Fibroblast of the aortic adventitia (primary cell): ENCODE measurements at regions not wholly inside any gene's neighbourhood (a gene's known extent, or its start where the extent isn't known, plus 50 kb on each side); places are given as distances from the start of the nearest gene placed in this dataset.
"Not testable (repeated sequence)": the region's sequence is repeated elsewhere in the genome, so short reads cannot be mapped to it uniquely, and the experiment has no call there.

ENCODE experiments used
- DNase-seq: peaks from one replicate; pipeline ENCODE4 v3.0.0-alpha.2; 2010; ENCODE audit warnings: low read depth
- H3K4me3 ChIP-seq: 2 replicates; pipeline ENCODE4 v1.5.1; 2011; ENCODE audit warnings: low read depth, mild to moderate bottlenecking, control low read depth, low read length, moderate library complexity
- TF ChIP-seq, protein P1 (sequence below): IDR thresholded peaks from 2 replicates; pipeline ENCODE4 v1.5.1; 2011; ENCODE audit warnings: mild to moderate bottlenecking, low read length, control low read depth, inconsistent platforms; ENCODE audit not compliant: insufficient read depth

DNA sequence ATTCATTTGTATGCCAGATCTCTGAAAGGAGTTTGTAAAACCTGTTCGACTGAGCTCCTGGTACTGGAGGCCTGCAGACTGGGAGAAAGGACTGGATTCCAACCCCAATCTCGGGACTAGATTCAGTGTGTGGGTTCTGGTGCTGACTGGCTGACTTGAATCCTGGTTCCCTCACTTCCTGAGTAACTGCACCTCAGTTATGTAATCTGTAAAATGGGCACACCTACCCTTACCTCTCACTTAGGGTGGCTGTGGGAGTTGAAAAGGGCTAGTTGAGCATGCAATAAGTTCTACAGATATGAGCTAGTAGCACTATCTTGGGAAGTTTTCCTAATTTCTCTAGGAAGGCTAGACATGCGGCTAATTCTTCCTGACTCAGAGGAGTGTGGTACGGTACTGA lies 621.3 kb upstream of the TBX3 start:
- TF ChIP-seq, protein P1, sequence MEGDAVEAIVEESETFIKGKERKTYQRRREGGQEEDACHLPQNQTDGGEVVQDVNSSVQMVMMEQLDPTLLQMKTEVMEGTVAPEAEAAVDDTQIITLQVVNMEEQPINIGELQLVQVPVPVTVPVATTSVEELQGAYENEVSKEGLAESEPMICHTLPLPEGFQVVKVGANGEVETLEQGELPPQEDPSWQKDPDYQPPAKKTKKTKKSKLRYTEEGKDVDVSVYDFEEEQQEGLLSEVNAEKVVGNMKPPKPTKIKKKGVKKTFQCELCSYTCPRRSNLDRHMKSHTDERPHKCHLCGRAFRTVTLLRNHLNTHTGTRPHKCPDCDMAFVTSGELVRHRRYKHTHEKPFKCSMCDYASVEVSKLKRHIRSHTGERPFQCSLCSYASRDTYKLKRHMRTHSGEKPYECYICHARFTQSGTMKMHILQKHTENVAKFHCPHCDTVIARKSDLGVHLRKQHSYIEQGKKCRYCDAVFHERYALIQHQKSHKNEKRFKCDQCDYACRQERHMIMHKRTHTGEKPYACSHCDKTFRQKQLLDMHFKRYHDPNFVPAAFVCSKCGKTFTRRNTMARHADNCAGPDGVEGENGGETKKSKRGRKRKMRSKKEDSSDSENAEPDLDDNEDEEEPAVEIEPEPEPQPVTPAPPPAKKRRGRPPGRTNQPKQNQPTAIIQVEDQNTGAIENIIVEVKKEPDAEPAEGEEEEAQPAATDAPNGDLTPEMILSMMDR, result no peak
- no peak for DNase-seq
- no peak overlapping the region for H3K4me3 ChIP-seq

DNA sequence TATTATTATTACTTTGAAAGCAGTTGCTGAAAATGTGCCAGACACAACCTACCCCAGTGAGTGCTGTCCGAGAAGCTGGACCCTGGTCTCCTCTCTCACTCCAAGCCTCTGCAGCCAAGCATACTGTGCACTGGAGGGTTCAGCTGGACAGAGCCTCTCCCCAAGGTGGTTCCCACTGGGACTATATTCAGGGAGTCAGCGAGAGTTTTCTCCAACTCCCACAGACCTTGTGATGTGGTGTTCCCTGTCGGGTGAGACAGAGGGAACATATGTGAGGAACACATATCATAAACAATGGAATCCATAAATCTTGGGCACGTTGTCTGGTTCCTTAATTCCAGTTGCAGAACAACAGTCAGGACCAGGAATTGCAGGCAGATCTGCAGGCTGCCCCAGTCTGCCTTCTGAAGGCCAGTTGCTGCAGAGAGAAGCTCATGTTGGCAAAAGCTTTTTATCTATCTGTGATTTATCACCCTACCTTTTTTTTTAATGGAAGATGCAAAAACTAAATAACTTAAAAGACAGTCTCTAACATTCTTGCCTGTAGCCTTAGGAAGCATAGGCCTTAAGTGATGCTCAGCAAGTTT lies 619.8 kb upstream of the TBX3 start:
- DNase-seq, result no peak
- no peak overlapping the region for H3K4me3 ChIP-seq
- TF ChIP-seq, protein P1, result no peak

DNA sequence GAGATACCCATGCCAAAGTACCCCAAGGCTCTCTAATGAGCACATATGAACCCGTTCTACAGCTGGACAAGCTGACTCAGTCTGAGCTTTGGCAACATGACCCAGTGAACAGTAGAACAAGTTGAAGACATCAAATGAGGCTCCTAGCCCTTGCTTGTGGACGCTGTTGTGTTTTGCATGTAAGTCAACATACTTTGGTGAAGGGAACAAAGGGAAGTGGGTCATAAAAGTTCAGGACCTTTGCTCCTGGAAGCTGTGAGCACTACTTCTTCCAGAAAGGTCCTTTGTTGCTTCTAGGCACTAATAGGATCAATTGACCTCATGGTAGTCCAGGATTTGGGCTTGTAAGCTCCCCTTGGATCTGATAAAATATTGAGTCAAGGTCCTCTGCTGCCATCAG lies 613.5 kb upstream of the TBX3 start:
- TF ChIP-seq, protein P1, result no peak
- no peak for DNase-seq
- H3K4me3 ChIP-seq, result no peak overlapping the region

DNA sequence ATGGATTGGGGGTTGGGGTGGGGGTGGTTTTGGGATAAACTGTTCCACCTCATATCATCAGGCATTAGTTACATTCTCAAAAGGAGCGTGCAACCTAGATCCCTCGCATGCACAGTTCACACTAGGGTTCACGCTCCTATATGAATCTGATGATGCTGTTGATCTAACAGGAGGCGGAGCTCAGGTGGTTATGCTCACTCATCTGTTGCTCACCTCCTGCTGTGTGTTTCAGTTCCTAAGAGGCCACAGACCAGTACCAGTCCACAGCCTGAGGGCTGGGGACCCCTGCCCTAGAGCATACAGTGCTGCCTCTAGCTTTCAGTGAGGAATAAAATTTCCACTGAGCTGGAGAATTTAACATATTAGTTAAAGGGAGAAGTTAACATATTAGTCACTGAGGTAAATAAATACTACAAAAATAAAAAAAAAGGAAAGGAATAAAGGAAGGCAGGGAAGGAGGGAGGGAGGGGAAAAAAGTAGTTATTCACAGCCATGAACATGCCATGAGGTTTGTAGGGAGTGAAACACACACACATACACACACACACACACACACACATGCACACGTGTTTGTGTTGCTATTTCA lies 612.7 kb upstream of the TBX3 start:
- H3K4me3 ChIP-seq, result no peak overlapping the region
- TF ChIP-seq, protein P1, result no peak
- DNase-seq, result no peak

DNA sequence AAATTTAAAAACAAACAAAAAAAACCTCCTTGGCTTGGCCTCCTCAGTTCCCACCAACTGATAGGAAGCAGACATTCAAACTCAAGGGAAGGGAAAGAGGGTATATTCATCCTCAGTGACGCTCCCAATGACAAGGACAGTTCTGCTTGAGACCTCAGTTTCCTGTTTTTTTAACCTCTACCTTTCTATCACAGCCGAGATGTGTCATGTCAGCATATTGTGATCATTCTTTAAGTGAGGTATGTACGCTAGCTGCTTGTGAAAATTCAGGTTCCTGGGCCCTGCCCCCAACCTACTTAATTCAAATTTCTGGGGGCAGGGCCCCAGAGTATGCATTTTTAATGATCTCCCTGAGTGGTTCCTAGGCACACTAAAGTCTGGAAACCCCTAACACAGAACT lies 611.9 kb upstream of the TBX3 start:
- no peak for DNase-seq
- TF ChIP-seq, protein P1, result no peak

DNA sequence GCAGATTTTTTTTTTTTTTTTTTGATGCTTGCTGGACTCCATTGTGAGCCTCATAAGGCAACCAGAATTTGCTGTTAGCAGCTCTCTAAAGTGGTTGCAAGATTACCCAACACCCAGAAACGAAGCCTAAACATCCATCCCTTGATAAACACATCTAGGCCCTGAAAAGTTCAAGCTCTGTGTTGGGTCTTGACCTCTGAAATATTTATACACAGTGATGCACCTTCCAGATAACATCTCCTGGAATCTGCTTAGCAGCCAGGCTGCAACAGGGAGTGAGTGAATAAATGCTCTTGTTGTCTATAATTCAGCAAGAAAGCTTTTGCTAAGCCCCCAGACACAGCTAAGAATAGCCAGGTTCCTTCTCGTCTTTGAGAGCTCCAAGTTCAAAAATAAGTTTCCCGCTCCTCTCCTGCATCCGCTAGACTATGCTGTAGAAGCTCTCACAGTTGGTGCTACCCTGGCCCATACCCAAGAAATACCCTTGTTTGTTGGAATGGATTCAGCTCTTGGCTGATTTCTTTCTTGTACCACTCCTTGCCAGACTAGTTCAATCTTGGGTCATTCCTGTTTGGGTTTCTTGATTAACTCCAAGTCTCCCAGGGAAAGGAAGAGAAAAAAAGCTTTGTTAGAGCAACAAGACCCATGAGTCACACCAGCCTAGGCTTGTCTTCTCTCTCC lies 610.6 kb upstream of the TBX3 start:
- DNase-seq, result peak; percentile 34
- no peak overlapping the region for H3K4me3 ChIP-seq
- TF ChIP-seq, protein P1, result no peak

More for the DNA sequence above, 611.9 kb upstream of the TBX3 start:
- H3K4me3 ChIP-seq, result no peak overlapping the region

DNA sequence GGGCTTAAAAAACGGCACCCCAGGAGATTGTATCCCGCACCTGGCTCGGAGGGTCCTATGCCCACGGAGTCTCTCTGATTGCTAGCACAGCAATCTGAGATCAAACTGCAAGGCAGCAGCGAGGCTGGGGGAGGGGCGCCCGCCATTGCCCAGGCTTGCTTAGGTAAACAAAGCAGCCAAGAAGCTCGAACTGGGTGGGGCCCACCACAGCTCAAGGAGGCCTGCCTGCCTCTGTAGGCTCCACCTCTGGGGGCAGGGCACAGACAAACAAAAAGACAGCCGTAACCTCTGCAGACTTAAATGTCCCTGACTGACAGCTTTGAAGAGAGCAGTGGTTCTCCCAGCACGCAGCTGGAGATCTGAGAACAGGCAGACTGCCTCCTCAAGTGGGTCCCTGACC lies 601.5 kb upstream of the TBX3 start:
- H3K4me3 ChIP-seq, DNase-seq: not testable (repeated sequence)
